Liver (tissue), 8 donors: ENCODE measurements at regions not wholly inside any gene's neighbourhood (a gene's known extent, or its start where the extent isn't known, plus 50 kb on each side); places are given as distances from the start of the nearest gene placed in this dataset.

ENCODE experiments used
- DNase-seq: peaks from one replicate; pipeline ENCODE4 v3.0.0-alpha.2; 2017; ENCODE audit warnings: low spot score
- H3K27ac ChIP-seq, 2 donors: one replicate each; pipeline ENCODE4 v1.7.0; 2013; ENCODE audit warnings: inconsistent platforms in 2 of 2, low read length in 2 of 2, control low read depth in 1 of 2, low read depth in 1 of 2, mild to moderate bottlenecking in 1 of 2
- H3K27me3 ChIP-seq, 4 donors: one replicate each; pipeline versions ENCODE4 v1.6.1 to v1.7.0; 2013; ENCODE audit warnings: low read length in 3 of 4, inconsistent platforms in 1 of 4, mild to moderate bottlenecking in 1 of 4, moderate library complexity in 1 of 4; ENCODE audit not compliant: control insufficient read depth in 4 of 4, insufficient read depth in 4 of 4
- H3K36me3 ChIP-seq, 4 donors: one replicate each; pipeline versions ENCODE4 v1.6.1 to v1.7.0; 2013; ENCODE audit warnings: low read length in 3 of 4, mild to moderate bottlenecking in 3 of 4, low read depth in 1 of 4, moderate library complexity in 1 of 4; ENCODE audit not compliant: control insufficient read depth in 4 of 4, insufficient read depth in 3 of 4
- H3K4me1 ChIP-seq, 4 donors: one replicate each; pipeline versions ENCODE4 v1.6.1 to v1.7.0; 2013; ENCODE audit warnings: low read length in 3 of 4, mild to moderate bottlenecking in 3 of 4, moderate library complexity in 1 of 4; ENCODE audit not compliant: control insufficient read depth in 4 of 4, insufficient read depth in 4 of 4
- H3K4me3 ChIP-seq, 3 donors: one replicate each; pipeline versions ENCODE4 v1.6.1 to v1.7.0; 2013; ENCODE audit warnings: low read length in 3 of 3, control low read depth in 1 of 3, low read depth in 1 of 3, mild to moderate bottlenecking in 1 of 3
- H3K9ac ChIP-seq, 2 donors: one replicate each; pipeline ENCODE4 v1.7.0; 2013; ENCODE audit warnings: low read length in 2 of 2, mild to moderate bottlenecking in 2 of 2, moderate library complexity in 2 of 2, control low read depth in 1 of 2, low read depth in 1 of 2
- H3K9me3 ChIP-seq, 4 donors: one replicate each; pipeline versions ENCODE4 v1.6.1 to v1.7.0; 2013; ENCODE audit warnings: low read length in 3 of 4; ENCODE audit not compliant: control insufficient read depth in 4 of 4
- CTCF ChIP-seq: fragments of 150-350 bp; IDR thresholded peaks from 2 replicates; pipeline ENCODE4 v1.5.1; 2017; ENCODE audit warnings: improper control_type of control experiment, low read depth, low read length; ENCODE audit not compliant: missing input control
- FOXA1 ChIP-seq: IDR thresholded peaks from 2 replicates; pipeline ENCODE4 v1.6.1; 2016; ENCODE audit warnings: antibody characterized with exemption
- FOXA2 ChIP-seq: IDR thresholded peaks from 2 replicates; pipeline ENCODE4 v1.6.1; 2016; ENCODE audit warnings: antibody characterized with exemption
- GABPA ChIP-seq, 2 donors: IDR thresholded peaks in 1 of 2; conservative IDR thresholded peaks in 1 of 2; 2 replicates each; pipeline ENCODE4 v1.6.1; 2016; ENCODE audit warnings: antibody characterized with exemption in 2 of 2, mild to moderate bottlenecking in 1 of 2, moderate library complexity in 1 of 2
- HNF4A ChIP-seq, 2 donors: conservative IDR thresholded peaks; 2 replicates each; pipeline ENCODE4 v1.6.1; 2016; ENCODE audit warnings: antibody characterized with exemption in 2 of 2, mild to moderate bottlenecking in 2 of 2
- HNF4G ChIP-seq: IDR thresholded peaks from 2 replicates; pipeline ENCODE4 v1.6.1; 2016; ENCODE audit warnings: antibody characterized with exemption
- JUND ChIP-seq, 2 donors: IDR thresholded peaks; 2 replicates each; pipeline ENCODE4 v1.6.1; 2016; ENCODE audit warnings: antibody characterized with exemption in 2 of 2
- MAX ChIP-seq: IDR thresholded peaks from 2 replicates; pipeline ENCODE4 v1.6.1; 2016; ENCODE audit warnings: antibody characterized with exemption
- NR2F2 ChIP-seq: IDR thresholded peaks from 2 replicates; pipeline ENCODE4 v1.6.1; 2016; ENCODE audit warnings: antibody characterized with exemption
- RAD21 ChIP-seq, 2 donors: IDR thresholded peaks; 2 replicates each; pipeline ENCODE4 v1.6.1; 2016; ENCODE audit warnings: antibody characterized with exemption in 2 of 2, mild to moderate bottlenecking in 2 of 2
- RXRA ChIP-seq, 2 donors: IDR thresholded peaks; 2 replicates each; pipeline ENCODE4 v1.6.1; 2017 to 2018; ENCODE audit warnings: antibody characterized with exemption in 2 of 2, mild to moderate bottlenecking in 1 of 2
- SP1 ChIP-seq: IDR thresholded peaks from 2 replicates; pipeline ENCODE4 v1.6.1; 2018; ENCODE audit warnings: antibody characterized with exemption, mild to moderate bottlenecking
- TAF1 ChIP-seq: conservative IDR thresholded peaks from 2 replicates; pipeline ENCODE4 v1.6.1; 2016; ENCODE audit warnings: antibody characterized with exemption, mild to moderate bottlenecking
- YY1 ChIP-seq: IDR thresholded peaks from 2 replicates; pipeline ENCODE4 v1.6.1; 2016; ENCODE audit warnings: antibody characterized with exemption, mild to moderate bottlenecking
- ZBTB33 ChIP-seq: IDR thresholded peaks from 2 replicates; pipeline ENCODE4 v1.6.1; 2016; ENCODE audit warnings: antibody characterized with exemption
- WGBS: extraction: QIAGEN DNeasy Blood & Tissue Kit; methylation state at CpG from one replicate; pipeline ENCODE4 v1.1.7; 2013; 5-methylcytosine and 5-hydroxymethylcytosine counted together
- TF ChIP-seq, protein P1 (sequence below): IDR thresholded peaks from 2 replicates; pipeline ENCODE4 v1.6.1; 2016; ENCODE audit warnings: antibody characterized with exemption
- TF ChIP-seq, protein P2 (sequence below): IDR thresholded peaks from 2 replicates; pipeline ENCODE4 v1.6.1; 2016; ENCODE audit warnings: antibody characterized with exemption, mild to moderate bottlenecking
- donor health status: healthy.
- donor health status: healthy.
- donor health status: healthy.
- donor health status: healthy.
- donor health status: healthy.

GRCh38 chr21:41102281-41102680, 65.7 kb upstream of the BACE2 start:
- DNase-seq, result no peak
- H3K27ac ChIP-seq, result no peak overlapping the region
- no peak overlapping the region for H3K4me3 ChIP-seq
- TF ChIP-seq MAX (no peak), CTCF (no peak), JUND (IDR thresholded peaks at IDR 0.05) (no peak), SP1 (no peak), ZBTB33 (no peak), HNF4G (no peak), NR2F2 (no peak), TAF1 (no peak), RXRA (IDR thresholded peaks at IDR 0.05) (no peak), FOXA1 (no peak), FOXA2 (no peak), HNF4A (conservative IDR thresholded peaks at IDR 0.05) (no peak), GABPA (IDR thresholded peaks at IDR 0.05 in 1 of 2, conservative IDR thresholded peaks at IDR 0.05 in 1 of 2) (no peak), RAD21 (IDR thresholded peaks at IDR 0.05) (no peak), YY1 (no peak)
- TF ChIP-seq, protein P1, sequence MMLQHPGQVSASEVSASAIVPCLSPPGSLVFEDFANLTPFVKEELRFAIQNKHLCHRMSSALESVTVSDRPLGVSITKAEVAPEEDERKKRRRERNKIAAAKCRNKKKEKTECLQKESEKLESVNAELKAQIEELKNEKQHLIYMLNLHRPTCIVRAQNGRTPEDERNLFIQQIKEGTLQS, result no peak
- TF ChIP-seq, protein P2, sequence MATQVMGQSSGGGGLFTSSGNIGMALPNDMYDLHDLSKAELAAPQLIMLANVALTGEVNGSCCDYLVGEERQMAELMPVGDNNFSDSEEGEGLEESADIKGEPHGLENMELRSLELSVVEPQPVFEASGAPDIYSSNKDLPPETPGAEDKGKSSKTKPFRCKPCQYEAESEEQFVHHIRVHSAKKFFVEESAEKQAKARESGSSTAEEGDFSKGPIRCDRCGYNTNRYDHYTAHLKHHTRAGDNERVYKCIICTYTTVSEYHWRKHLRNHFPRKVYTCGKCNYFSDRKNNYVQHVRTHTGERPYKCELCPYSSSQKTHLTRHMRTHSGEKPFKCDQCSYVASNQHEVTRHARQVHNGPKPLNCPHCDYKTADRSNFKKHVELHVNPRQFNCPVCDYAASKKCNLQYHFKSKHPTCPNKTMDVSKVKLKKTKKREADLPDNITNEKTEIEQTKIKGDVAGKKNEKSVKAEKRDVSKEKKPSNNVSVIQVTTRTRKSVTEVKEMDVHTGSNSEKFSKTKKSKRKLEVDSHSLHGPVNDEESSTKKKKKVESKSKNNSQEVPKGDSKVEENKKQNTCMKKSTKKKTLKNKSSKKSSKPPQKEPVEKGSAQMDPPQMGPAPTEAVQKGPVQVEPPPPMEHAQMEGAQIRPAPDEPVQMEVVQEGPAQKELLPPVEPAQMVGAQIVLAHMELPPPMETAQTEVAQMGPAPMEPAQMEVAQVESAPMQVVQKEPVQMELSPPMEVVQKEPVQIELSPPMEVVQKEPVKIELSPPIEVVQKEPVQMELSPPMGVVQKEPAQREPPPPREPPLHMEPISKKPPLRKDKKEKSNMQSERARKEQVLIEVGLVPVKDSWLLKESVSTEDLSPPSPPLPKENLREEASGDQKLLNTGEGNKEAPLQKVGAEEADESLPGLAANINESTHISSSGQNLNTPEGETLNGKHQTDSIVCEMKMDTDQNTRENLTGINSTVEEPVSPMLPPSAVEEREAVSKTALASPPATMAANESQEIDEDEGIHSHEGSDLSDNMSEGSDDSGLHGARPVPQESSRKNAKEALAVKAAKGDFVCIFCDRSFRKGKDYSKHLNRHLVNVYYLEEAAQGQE, result no peak
- 29% methylated on average over 6 of the region's 6 CpGs for WGBS
- no peak overlapping the region for H3K9ac ChIP-seq
- H3K9me3 ChIP-seq, result peaks cover 0 to 3% (median under 1%) of the 10 kb centered on the region in 4 donors
- H3K27me3 ChIP-seq, result no peaks in the 10 kb centered on the region
- H3K4me1 ChIP-seq, result no peaks in the 10 kb centered on the region
- H3K36me3 ChIP-seq, result no peaks in the 10 kb centered on the region

- TF ChIP-seq HNF4A (conservative IDR thresholded peaks at IDR 0.05), result no peak
- Histone ChIP-seq H3K4me3 (no peak overlapping the region), H3K9me3 (no peaks in the 10 kb centered on the region), H3K27me3 (peaks cover 0 to 8% (median 1%) of the 10 kb centered on the region in 4 donors), H3K9ac (no peak overlapping the region), H3K4me1 (no peaks in the 10 kb centered on the region), H3K36me3 (no peaks in the 10 kb centered on the region), H3K27ac (no peak overlapping the region)
- WGBS, result 76% methylated on average over 11 of the region's 11 CpGs
- no peak for DNase-seq
Measured at GRCh38 chr21:41107602-41108001, 60.4 kb upstream of the BACE2 start.
